CD4-positive, alpha-beta T cell treated with Interleukin-15 for 4 hours (primary cell): ENCODE measurements at regions not wholly inside any gene's neighbourhood (a gene's known extent, or its start where the extent isn't known, plus 50 kb on each side); places are given as distances from the start of the nearest gene placed in this dataset.

Source experiments
- DNase-seq: peaks from one replicate; pipeline ENCODE4 v3.0.0-alpha.2; 2020; ENCODE audit warnings: low spot score

DNA sequence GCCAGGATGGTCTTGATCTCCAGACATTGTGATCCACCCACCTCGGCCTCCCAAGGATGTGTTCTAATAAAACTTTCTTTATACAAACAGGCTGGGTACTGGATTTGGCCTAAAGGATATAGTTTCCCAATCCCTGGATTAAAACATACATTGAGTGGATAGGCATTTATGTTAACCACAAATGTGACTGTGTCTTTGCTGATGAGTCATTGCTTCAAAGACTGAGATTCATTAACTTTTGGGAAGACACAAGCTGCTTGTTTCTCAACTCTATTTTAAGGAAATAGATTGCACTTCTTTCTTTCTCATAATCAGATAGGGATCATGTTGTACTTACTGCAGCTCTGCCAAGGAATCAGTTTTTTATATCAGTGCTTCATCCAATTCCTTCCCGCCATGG is 131.3 kb upstream of the AGA start:
- no peak for DNase-seq

DNA sequence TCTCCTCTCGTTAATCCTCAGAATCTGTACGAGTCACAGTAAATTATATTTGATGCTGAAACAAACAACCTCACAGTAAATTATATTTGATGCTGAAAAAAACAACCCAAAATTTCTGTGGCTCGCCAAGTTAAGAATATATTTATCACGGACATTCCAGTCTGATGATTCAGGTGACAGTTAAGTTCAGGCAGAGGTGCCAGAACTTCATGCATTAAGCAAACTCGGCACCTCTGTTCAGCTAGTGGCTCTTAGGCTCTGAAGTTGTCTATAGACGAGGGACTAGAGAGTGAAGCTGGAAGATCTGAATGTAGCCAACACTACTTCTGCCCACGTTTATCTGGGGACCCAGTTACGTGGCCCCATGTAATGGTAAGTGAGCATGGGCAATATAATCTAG is 132.2 kb upstream of the AGA start:
- DNase-seq, result no peak

DNA sequence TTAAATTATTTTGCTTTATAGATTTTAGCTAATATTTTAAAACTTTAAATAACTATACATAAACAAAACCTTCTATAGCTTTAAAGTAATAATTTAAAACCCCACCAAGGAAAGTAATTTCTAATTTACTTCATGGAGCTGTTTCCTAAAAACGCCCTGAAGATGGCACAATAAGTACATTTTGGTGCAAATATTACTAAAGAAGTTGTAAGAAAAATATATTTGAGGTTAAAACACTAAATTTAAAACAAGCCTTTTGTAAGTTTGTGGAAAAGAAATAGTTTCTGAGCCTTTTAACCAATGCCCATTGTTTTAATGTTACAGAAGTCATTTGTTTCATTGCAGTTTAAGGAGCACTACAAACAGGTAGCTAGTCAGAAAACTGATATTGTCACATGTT is 137.4 kb upstream of the AGA start:
- no peak for DNase-seq

DNA sequence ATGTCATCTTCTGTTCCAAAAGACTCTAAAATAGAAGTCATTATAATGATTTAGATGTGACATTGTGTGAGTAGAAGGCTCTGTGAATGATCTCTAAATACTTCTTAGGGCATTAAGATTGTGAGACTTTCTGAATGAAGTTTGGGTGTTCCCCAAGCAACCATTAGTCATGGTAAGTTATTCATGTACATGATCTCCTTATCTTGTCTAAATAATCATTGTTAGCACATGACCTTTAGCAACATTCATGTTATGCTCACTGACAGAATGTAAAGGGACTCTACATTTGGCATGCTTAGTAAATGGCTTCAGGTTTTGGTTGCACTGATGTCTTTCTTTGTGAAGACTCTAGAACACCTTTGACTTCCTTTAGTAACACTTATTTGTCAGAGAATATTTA is 140.8 kb upstream of the AGA start:
- no peak for DNase-seq

DNA sequence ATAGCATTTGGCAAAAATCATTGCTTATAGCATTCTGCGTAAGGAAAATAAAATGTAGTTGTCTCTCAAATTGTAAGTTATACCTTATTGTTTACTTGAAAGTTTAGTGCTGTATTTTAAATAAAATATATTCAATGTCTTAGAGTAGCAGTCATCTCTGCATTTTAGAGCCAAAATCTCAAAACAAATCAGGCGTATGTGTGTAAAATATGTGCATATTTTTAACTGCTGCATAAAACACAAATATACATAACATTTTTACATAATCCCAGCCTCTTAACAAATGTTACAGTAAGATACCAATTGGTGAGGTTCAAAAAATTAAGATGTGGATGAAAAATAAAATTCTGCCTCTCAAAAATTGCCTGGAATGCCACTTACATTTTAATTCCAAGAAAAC is 145.8 kb upstream of the AGA start:
- no peak for DNase-seq

DNA sequence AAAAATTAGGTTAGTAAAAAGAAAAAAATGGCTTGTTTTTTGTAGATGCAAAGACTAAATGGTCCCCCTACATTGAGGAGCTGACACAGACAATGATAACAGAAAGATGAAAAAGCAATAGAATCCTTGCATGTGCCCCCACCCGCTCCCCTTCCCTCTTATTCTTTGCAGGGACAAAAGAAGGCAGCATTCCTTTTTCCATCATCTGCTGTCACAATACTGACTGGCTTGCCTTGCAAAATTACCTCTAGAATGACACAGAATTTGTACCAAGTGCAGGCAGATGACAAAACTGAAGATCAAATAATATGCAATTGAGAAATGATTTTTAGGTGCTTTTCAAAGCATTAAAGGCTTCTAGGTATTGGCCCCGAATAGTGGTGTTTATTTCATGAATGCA is 153.1 kb upstream of the AGA start:
- no peak for DNase-seq

DNA sequence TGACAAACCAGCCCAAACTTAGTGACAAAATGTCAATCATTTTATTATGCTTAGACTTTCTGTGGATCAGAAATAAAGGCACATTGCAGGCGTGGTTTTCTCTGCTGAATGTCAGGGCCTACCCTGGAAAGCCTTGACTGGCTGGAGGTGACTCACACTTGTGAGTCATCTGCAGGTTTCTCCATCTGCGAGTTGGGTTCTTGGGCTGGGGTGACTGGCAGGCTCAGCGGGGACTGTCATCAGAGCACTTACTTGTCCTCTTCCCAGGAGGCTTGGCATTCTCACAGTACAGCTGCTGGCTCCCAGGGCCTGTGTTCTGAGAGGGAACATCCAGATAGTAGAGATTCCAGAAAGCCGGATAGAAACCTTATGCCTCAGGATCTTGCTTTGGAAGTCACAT is 153.8 kb upstream of the AGA start:
- DNase-seq, result peak; percentile 2

DNA sequence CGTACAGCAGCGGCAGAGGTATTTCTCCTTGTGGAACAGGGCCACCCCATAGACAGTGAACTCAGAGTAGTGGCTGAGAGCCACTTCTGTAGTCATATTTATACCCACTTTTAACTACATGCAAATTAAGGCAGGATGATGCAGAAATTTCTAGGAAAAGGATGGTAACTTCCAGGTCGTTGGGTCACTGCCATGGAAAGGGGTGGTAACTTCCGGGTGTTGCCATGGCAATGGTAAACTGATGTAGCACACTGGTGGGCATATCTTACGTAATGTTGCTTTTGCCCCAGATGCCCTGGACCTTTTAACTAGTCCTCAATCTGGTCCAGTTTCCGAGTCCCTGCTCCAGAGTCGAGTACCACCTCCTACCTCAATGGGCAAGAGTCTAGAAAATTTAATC is 154.8 kb upstream of the AGA start:
- no peak for DNase-seq

DNA sequence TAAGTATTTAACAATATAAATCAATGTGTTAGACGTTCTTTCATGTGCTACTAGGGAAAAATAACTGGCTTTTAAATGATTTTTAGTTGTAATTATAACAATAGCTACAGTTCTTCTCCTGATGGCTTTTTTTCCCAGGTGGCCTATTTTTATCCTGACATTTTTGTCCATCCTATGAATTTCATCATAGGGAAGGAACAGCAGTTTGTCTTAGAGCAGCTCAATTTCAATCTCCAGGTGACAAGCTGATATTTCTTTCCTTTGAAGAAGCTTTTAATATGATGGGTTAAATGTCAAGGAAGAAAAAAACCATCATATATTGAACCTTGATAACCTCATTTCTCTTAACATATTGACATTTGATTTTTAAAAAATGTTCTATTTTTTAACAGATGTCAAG is 163.0 kb upstream of the AGA start:
- DNase-seq, result no peak

DNA sequence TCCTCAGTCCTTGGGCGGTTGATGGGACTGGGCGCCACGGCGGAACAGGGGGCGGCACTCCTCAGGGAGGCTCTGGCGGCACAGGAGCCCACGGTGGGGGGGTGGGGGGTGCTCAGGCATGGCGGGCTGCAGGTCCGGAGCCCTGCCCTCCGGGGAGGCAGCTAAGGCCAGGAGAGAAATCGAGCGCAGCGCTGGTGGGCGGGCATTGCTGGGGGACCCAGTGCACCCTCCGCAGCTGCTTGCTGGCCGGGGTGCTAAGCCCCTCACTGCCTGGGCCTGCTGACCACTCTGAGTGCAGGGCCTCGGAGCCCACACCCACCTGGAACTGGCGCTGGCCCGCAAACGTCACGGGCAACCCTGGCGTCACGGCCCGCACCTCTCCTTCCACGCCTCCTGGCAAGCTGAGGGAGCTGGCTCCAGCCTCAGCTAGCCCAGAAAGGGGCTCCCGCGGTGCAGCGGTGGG is 164.9 kb upstream of the AGA start:
- DNase-seq, result no peak

DNA sequence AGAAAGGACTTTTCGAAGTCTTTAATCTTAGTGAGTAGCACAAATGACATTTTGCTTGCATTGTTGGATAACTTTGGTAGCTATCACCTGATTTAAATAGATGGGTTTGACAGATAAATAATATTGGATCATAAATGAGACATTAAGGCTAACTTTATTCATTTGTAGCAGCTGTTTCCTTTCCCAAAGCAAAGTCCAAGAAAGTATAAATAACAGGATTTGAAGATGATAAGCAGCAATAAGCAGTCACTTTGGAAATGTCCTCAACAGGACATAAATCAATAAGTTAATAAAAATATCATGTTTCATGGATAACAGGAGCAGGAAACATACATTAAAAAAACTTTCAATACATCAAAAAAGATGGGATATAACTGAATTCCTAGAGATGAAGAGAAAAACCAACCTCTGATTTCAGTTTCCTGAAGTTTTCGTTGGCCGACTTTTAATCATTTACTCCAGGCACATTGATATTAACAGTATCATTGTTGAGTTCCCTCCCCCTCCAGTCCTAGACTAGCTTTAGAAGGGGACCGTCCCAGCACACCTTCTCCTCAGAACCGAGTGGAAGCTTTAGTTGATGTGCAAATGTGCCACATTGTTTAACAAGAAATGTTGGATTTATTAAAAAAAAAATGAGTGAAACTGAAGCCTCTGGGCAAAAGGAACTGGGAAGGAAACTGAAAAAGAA is 169.9 kb upstream of the AGA start:
- DNase-seq, result no peak

DNA sequence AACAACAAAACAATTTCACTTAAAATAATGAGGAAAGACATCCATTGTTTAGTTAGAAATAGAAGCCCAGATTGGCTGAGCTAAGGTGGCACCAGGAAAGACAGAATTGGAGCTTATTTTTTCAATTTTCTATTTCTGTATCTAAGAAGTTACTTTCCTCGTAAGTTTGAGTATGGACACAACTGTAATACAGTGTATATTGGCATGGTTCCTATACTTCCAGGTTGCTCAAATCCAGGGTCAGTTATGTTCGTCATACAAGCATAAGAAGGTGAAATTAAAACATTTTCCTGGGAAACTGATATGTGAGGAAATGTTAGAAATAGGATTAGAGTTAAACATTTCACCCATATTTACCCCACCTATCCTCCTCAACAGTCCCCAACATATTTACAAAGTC is 170.4 kb upstream of the AGA start:
- no peak for DNase-seq

DNA sequence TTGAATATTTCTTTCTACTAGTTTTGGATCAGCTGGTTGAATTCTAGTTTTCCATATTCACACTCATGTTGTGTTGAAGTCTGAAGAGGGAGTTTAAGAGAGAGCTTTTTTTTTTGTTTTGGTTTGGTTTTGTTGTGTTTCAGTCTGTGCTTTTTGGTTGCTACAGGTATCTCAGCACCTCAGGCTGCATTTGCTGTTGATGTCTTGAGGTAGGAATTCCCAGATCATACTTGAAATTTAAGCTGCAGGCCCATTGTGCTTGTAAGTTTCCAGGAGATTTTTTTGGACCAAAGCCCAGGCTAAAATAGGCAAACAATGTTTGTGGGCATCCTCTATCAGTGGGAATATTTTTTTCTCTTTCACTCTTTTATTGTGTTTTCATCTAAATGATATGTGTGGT is 190.2 kb upstream of the AGA start:
- no peak for DNase-seq

DNA sequence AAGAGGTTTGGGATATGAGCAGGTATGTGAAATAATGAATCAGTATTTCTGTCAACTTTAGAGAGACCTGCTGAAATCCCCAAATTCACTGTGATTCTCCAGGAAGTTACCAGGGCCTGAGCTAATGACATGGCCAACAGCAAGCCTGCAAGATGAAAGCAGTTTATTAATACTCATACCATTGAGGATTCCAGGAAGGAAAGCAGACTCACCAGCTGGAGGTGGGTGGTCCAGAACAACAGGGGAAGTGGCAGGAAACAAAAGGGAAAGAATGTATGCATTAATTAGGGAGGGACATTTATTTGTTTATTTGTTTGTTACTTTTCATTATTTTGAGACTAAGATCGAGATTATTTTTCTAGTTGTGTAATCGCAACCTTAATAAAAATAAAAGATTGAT is 196.6 kb upstream of the AGA start:
- no peak for DNase-seq

DNA sequence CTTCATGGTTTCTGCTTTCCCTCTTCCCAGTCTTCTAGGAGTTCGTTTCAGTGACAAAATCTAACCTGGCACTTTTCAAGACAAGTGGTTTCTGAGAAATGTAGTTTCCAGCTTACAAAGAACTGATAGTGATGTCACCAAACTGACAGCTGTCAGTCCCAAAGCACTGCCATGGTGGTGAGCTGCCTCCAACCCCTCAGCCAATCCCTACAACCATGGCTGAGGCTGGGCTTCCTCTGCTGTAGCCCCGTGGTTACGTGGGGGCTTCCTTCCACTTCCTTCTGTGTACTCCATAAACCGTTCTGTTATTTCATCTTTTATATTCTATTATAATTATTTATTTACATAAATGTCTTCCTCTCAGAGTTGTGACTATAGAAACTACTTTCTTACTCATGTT is 198.6 kb upstream of the AGA start:
- DNase-seq, result no peak

DNA sequence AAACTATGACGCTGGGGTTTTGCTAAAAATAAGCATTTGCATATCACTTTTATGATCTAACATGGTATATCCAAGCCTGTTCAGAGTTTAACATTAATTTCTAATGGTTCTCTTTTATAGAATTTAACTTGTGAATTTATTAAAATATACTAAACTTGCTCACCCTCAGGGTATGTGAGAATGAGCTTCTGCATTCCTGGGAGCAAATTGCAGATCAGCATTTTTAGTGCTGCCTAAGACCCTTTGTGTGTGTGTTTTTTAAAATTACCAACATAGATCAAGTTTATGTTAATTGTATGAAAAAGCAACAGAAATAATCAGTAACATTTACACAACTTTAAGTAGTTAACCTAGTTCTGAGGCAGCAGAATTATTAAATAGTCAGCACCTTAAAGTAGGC is 218.0 kb upstream of the AGA start:
- no peak for DNase-seq

DNA sequence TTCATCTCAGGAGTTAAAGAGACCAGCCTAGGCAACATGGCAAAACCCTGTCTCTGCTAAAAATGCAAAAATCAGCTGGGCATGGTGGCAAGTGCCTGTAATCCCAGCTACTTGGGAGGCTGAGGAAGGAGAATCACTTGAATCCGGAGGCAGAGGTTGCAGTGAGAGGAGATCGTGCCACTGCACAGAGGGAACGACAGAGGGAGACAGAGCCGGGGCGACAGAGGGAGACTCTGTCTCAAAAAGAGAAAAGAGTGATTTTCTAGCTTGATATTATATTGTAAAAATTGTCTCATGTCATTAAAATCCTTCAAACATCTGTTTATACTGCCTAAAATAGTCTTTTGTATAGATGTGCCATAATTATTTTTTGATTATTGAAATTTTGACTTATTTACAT is 225.4 kb upstream of the AGA start:
- no peak for DNase-seq

DNA sequence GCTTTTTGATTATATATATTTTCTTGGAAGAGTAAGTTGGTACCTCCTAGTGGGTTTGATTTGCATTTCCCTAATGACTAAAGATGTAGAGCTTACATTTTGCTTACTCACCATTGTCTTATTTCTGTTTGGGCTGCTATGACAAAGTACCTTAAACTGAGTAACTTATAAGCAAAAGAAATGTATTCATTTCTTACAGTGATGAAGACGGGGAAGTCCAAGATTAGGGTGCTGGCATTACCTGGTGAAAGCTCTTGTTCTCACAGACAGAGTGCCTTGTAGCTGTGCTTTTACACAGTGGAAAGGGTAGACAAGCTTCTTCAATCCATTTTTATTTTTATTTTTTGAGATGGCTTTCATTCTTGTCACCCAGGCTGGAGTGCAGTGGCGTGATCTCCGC is 229.2 kb upstream of the AGA start:
- no peak for DNase-seq

DNA sequence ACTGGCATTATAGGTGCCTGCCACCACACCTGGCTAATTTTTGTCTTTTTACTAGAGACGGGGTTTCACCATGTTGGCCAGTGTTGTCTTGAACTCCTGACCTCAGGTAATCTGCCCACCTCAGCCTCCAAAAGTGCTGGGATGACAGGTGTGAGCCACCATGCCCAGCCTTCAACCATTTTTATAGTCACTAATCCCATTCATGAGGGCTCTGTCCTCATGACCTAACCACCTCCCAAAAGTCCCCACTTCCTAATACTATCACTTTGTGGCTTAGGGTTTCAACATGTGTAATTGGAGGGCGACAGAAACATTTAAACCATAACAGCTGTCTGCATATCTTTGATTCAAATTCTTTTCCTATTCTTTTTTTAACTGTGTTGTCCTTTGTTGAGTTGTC is 229.6 kb upstream of the AGA start:
- no peak for DNase-seq

DNA sequence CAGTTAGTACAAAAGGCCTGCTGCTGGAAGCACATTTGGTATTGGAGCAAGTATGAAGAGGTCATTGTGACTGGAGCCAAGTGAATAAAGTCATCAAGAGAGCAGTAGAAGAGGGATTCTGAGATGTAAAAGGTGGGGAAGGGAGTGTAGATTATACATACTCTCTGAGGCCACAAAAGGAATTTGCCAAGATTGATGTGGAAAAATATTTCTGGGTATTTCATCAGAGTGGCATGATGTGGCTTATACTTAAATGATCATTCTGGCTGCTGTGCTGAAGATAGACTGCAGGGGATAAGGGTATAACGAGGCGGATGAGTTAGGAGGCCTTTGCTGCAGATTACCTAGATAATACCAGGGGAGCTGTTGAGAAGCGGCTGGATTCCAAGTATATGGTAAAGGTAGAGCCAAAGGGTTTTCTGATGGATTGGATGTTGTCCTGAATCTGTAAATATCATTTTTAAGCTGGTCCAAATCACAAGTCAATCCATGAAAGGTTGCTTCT is 231.8 kb upstream of the AGA start:
- no peak for DNase-seq

DNA sequence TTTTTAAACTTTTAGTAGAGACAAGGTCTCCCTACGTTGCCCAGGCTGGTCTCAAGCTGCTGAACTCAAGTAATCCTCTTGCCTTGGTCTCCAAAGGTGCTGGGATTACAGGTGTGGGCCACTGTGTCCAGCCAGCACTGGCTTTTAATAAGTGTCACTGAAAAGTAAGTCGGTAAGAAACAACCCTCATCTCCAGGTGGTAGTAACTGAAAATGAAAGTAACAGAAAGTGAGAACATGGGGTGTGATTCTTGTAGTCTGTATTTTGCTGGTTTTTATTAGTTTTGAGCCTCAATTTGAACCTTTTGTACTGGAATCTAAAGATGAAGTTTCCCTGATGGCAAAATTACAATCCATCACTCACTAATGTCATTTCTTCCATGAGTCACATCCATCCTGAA is 238.1 kb upstream of the AGA start:
- no peak for DNase-seq

DNA sequence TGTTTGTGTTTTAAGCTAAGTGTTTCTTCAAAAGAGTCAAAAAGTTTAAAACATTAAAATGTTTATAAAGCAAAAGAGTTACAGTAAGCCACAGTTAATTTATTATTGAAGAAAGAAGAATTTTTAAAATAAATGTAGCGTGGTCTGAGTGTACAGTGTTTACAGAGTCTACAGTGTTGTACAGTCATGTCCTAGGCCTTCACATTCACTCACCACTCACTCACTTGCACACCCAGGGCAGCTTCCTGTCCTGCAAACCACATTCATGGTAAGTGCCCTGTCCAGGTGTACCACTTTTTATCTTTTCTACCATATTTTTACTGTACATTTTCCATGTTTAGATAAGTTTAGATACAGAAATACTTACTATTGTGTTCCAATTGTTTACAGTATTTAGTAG is 239.7 kb upstream of the AGA start:
- no peak for DNase-seq

DNA sequence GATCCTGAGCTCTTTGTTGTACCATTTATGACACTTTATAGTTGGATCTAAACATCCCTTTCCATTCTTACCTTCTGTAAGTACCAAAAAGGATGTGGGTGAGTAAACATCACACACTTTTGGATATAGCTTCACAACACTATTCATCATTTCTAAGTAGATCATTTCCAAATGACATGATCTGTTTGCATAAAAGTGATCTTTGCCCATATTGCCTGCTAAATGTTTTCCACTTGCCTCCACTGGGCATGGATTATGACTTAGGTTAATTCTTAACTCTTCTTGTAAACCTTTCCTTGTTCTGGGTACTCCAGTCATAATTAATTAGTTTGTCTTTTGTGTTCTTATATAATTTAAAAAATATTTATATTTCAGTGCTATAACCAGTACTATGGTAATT is 244.9 kb upstream of the AGA start:
- DNase-seq, result no peak

DNA sequence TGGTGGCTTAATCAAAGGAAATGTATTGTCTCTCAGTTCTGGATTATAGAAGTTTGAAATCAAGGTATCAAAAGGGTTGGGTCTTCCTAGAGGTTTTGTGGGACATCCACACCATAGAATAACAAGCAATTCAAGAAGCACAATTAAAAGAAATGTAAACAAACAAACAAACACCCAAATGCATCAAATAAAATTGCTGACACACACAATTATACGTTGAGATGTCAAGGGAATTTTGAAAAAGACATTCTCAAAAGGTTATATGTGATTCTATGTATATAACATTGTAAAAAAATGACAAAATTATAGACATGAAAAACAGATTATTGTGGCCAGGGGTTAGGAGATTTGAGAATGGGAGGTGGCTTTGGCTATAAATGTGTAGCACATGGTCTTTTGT is 250.7 kb upstream of the AGA start:
- no peak for DNase-seq
